KBM-7 (cell line): ENCODE measurements at regions not wholly inside any gene's neighbourhood (a gene's known extent, or its start where the extent isn't known, plus 50 kb on each side); places are given as distances from the start of the nearest gene placed in this dataset.

Experiments used
- DNase-seq: peaks from one replicate; pipeline ENCODE4 v3.0.0-alpha.2; 2015
- in situ Hi-C: fragments of 300-500 bp; cut with MboI; formaldehyde crosslinking; loops from 2 replicates; pipeline ENCODE4 v1.14.3; 2020; ENCODE audit warnings: low sequenced_read_pairs, low pct_unique_long_range_greater_than_20kb, mixed read lengths

DNA sequence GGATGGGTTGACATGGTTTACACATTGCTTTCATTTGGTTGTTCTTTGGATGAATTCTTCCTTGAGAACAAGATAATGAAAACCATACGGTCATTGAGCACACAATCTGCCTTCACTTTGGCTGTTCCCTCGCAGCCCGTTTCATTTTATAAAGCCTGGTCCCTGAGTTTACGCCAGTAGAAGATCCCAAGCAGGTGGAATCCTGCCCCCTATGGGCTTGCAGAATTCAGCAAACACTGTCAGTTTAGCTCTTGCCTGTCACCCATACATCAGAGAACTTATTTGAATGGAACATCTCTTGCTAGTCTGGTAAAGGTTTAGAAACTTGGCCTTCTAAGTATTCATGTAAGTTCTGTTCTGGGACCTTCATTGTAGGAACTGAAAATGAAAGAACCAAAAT is 666.4 kb upstream of the ZEB2 start:
- peak; percentile 11 for DNase-seq
- in situ Hi-C loops = no loop called here

DNA sequence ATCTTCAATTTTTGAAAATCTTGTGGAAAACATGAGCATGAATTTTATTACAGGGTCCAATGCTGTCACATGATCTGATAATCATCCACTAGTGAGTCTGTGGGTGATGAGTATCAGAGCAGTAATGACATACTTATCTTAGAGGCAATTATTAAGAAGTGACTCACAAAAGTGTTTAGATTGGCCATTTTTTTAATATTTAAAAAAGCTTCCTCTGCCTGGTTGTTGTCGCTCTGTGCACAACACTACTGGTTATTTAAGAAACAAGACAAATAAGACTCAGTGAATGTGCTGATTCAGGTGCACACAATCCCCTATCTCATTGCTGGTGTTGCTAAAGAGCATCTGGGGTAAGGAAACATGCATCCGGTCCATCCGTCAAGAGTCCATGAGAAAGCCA is 665.8 kb upstream of the ZEB2 start:
- in situ Hi-C loops = no loop called here
- no peak for DNase-seq

DNA sequence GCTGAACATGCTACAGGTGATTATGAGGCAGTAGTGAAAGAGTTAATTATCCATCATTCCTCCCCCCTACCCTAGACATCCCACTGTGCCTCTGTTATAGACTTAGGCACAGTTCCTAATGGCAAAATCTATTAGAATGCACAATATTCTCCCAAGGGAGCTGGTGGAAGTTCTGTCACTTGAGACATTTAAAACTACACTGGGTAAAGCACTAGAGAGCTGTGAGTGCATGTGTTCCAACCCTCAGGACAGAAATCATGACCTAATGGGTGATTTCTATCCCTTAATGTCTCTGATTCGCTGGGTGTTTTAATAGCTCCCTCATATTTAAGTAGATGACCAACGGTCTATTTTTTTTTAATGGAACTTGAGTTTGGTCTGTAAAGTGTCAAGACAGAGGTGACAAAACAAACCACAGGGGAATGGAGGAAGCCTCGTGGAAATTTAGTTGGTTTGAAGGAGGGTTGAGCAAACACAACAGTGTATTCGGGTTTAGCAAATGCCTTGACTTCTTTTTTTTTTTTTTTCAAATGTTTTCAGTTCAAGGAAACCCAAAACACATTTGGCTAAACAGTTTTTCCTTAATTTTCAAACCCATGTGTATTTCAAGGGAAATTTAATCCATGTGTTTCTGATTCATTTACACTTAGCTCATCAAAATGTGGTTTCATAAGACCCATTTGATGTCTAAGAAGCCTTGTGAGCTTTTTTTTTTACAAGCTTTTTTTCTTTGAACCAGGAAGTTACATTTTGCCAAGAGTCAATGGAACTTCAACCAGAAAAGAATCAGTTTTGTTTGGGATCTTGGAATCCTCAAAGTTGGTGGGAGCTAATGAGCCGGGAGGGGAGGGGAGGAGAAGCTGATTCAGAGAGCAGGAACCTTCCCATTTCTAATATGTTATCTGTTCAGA is 665.1 kb upstream of the ZEB2 start:
- in situ Hi-C loops = no loop called here
- DNase-seq = no peak

DNA sequence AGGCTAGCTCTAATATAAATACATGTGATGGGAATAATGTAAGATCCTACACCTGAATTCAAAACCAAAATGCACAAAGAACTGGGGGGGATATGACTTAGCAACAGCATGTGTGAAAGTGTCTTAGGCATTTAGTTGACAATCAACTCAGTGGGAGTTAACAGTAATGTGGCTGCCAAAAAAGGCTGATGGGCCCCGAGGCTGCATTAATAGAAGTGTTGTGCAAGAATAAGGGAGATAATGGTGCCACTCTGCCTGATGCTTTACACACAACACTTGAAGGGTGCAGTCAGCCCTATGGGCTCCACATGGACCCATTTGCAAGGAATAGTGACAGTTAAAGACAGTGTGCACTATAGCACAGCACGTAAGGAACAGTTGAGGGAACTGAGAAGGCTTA is 649.4 kb upstream of the ZEB2 start:
- DNase-seq = no peak
- in situ Hi-C loops = no loop called here

DNA sequence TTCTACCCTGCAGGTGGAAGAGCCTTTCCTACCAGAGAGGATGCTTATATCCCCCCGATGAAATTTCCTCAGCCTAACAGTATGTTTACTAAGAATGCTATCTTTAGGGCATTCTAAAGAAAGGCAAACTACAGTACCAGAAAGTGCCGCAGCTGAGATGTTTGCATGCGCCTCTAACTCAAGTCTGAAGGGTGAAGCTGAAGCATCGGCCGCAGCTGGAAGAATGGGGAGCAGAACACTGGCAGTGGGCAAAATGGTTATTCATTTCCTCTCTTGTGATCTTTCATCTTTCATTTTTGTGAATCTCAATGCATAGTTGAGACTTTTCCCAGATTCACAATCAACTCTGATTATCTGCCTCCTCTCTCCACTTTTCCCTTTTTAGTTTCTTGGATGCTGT is 648.2 kb upstream of the ZEB2 start:
- DNase-seq = no peak
- in situ Hi-C loops = no loop called here

DNA sequence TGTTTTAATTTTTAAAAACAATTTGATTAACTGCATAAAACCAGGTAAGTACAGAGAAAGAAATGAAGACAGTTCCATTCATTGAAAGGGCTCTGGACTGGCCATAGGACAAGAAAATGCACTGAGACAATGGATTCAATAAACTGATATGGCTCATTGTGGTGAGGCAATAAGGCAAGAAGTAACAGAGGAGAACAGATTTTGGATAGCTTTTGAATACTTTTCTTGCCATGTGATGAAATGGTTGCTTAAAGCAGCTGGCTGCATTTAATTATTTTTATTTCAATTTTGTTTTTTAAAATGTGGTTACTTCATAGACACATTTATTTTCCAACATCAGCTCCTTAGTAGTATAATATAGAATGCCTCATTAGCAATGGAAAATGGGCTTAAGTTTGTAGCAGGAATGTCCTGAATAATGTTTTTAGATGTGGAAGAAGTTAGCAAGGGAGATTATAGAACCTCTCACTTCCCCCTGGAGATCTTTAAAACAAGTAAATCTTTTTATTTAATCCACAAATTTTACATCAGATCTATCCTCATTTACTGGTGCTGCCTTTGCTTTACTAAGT is 646.9 kb upstream of the ZEB2 start:
- DNase-seq = no peak
- in situ Hi-C loops = no loop called here

DNA sequence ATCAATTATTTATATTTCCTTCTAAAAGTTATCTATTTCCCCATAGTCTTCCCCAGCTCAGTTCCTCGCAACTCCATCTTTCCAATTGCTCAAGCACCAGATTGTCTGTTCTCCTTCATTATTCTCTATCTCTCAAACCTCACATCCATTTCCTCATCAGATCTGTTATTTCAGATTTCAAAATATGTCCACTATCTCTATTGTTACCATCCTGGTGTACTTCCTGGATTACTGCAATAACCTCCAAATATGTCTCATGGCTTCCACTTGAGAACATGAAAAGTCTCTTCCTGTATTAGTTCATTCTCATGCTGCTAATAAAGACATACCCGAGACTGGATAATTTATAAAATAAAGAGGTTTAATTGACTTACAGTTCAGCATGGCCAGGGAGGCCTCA is 641.7 kb upstream of the ZEB2 start:
- in situ Hi-C loops = no loop called here
- DNase-seq = no peak

DNA sequence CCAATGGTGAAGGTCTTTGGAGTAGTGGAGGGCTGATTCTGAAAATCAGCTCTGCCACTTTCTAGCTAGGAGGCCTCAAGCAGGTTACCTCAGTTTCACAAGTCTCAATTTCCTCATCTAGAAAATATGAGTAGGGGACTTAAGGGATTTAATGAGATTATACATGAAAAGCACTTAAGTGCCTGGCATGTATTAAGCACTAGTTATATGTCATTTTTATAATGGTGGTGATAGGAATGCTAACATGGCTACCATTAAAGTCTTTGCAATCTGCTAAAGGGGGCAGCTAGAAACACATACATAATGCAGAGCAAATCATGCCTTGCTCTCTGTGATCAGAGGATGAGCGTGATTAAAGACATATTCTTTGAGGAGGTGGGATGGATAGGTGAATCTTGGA is 640.9 kb upstream of the ZEB2 start:
- DNase-seq = no peak
- in situ Hi-C loops = no loop called here

DNA sequence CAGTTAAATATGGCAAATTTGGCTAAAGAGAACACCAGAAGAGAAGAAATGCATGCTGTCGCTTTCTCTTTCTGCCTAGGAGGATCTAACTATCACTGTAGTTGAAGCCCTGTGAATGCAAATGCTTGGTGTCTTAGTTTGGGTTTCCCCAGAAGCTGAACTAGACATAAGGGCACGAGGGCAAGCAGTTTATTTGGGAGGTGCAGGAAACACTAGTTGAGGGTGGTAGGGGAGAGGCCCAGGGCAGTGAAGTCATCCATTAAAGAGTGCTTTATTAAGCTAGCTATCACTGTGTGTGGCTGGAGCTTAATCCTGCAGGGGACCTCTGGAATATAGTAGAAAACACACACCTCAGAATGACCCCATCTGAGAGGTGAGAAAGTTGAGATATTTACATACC is 639.8 kb upstream of the ZEB2 start:
- in situ Hi-C loops = no loop called here

DNA sequence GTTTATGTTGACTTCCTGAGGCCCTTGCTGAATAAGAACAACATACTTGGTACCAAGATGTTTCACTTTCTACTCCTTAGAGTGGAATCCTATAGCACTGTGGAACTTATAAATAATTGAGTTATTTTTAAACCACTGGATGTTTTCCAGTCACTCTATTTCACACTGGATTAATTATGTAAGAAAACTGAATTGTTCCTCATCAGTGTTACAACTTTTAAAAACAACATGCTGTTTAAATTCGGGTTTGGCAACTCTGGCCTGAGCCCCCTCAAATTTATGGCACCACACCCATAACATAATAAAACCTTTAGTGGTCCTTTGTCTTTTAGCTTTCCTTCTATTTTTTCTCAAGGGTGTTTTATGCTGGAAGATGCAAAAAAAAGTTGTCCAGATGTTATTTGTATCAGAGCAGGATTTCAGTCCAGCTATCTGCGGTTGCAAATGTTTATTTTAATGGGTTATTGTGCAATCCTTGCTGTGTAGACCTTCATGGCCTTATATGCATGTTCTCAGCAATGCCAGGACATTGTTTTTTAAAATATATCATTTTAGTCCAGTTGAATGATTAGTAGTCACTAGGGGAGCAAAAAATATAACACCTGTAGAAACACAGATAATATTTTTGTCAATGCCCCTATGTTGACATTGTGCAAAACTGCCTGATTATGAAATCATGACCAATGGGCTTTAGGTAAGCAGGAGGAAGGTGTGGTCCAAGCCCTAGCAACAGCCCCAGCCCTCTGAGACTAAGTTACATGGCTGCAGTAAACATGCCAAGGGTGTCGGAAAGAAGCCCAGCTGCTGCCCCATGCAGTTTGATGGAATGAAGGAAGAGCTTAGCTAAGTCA is 638.0 kb upstream of the ZEB2 start:
- in situ Hi-C loops = no loop called here
- DNase-seq = peak; percentile 19

More for the DNA sequence above, 639.8 kb upstream of the ZEB2 start:
- no peak for DNase-seq

DNA sequence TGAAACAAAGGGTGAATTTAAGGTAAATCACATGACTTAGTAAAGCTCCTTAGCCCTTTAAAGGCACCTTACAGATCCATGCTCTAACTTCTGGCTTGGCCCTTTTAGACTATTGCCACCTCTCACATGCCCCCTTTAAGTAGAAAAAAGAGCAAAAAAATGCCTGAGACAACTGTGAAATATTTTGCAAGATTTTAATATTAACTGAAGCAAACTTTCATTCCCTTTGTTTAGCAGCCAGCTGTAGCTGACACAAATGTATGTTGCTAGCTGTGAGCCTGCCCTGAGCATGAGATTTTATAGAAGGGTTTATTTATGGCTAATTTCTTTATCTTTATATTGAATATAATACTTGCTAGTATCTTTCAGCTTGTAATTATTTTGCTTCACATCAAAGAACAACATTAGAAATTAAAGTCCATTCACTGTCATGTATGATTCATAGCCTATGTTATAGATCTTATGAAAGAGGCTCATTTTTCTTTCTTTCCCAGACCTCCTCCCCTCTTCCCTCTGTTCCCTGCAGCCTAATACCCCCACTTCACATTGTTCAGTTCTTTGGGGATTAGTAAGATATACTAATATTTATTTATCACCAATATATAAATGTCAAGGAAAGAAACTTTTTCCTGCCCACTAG is 637.2 kb upstream of the ZEB2 start:
- in situ Hi-C loops = no loop called here
- no peak for DNase-seq

DNA sequence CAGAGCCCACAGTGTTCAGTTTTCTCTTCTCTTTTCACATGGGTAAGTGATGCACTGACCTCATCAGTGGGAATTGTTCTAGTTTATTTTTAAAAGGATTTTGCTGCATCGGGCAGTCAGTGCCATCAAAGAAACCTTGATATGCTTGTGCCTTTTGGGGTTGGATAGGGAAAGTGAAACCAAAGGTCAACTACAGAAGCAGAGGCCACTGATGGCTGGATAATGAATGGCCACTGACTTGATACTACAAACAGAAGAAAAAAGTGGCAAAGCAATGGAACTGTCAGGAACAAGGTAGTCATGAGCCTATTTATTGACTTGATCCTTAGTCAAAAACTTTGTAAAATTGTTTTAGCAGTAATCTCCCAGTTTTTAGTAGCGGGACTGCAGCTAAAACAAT is 636.3 kb upstream of the ZEB2 start:
- in situ Hi-C loops = no loop called here
- DNase-seq = no peak

DNA sequence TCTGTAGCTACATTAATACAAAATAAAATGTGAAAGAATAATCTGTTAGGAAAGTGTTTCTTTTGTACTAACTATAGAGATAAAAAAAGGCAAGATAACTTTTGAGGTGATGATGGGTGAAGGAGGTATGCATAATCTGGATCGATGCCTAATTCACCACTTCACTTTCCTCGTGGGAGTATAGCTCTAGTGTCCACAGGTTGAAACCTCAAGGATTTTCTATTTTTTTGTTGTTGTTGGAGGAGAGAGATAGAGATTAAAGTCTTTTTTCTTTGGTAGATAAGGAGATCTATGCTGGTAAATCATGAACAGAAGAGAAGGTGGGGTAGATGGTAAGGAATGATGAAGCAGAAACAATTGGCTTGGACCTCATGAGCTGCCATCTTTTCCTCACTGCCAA is 635.3 kb upstream of the ZEB2 start:
- in situ Hi-C loops = no loop called here
- no peak for DNase-seq

DNA sequence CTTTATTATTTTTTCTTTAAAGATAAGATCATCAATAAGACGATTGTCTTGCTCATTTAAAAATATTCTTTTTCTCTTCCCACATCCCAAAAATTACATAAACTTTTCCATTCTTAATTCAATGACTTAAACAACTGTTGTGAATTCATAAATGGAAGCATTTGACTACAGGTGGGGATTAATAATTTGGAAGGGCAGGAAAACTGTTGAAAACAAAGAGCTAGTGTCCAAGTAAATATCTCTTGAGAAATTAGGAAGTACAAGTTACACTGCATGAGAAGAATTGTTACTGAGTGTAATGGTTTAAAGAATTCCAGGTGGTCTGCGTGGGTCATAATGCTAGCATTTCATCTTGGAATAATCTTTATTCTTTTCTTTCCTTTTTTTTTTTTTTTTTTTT is 634.8 kb upstream of the ZEB2 start:
- no peak for DNase-seq
- in situ Hi-C loops = no loop called here

DNA sequence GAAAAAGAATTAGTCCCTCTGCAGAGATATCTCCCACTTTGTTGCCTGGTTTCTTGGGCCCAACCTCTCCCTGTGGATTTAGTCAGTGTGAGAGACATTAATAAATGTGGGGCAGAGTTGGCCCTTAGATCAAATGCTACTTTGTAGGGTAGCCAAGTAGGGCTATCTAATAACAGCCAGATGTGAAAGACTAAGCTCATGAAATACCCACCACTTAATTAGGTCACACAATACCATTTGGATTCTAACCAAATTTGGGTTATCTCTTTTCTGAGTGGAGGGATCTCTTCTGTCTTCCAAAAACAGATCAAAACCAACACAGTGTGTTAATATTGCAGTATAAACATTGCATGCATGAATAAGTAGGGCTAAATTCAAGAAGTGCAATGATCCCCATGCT is 626.8 kb upstream of the ZEB2 start:
- no peak for DNase-seq

DNA sequence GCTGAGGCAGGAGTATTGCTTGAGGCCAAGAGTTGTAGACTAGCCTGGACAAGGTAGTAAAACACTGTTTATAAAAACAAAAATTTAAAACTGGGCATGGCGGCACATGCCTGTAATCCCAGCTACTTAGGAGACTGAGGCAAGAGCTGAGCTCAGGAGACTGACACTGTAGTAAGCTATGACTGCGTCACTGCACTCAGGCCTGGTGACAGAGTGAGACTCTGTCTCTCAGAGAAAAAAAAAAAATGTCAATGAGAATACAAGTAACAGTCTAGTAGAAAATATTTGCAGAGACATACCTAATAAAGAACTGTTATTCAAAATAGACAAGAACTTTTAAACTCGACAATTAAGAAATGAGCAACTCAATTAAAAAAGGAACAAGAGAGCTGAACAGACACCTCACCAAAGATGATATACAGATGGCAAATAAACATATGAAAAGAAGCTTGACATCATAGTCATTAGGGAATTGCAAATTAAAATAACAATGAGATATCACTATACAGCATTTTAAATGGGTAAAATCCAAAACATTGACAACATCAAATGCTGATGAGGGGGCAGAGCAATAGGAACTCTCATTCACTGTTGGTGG is 624.3 kb upstream of the ZEB2 start:
- no peak for DNase-seq
- in situ Hi-C loops = no loop called here

More for the DNA sequence above, 626.8 kb upstream of the ZEB2 start:
- in situ Hi-C loops = no loop called here

DNA sequence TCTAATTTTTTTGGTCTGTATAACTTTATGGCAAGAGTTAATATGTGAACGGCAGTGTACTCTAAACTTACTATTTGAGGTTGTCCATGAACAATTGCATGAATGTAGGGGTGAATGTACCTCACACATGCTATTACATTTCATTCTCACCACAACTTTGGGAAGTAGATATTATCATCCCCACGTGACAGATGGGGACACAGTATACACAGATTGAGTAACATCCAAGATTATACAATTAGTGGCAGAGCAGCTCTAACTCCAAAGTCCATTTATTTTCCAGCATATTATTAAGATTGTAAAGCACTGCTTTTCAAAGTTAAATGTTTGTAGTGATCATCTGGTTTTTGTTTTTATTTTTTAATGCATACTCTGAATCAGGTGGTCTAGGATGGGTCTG is 622.1 kb upstream of the ZEB2 start:
- DNase-seq = no peak
- in situ Hi-C loops = no loop called here

DNA sequence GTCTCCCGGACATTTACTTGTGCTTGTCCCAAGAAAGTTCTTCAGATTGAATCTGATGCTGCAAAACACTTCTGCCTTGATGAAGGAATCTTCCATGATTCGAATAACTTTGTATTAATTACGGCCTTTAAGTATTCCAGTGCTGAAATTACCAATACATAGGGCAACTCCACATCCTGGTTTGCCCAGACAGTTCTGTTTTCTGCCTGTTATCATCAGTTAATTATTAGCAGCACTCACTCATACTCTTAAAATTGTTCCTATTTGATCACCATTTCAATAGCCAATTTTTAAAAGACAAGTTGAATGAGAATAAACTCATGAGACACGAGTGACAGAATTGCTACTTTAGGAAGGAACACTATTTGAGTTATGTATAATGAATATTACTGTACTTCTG is 620.7 kb upstream of the ZEB2 start:
- in situ Hi-C loops = no loop called here
- DNase-seq = no peak

DNA sequence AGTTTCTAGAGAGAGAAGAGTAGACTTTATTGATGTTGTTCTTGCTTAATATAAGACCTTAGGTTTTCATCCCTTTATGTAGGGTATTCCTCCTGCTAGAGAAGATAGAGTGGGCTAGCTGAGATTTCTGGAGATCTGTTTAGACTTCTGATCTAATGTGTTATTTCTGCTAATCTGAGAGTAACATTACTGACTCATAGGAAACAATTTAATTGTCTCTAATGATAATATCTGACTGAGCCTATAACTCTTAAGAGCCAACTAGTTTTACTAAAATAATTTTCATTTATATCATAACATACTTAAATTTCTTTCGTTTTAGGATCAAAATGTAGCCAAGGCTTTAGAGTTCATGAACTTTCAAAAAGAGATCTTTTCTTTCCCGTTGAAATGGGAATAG is 618.7 kb upstream of the ZEB2 start:
- in situ Hi-C loops = no loop called here
- no peak for DNase-seq
